ENCODE measurements at regions not wholly inside any gene's neighbourhood (a gene's known extent, or its start where the extent isn't known, plus 50 kb on each side); places are given as distances from the start of the nearest gene placed in this dataset.
A peak's percentile ranks its signal among the peaks of the same experiment; 100 is the strongest.
"Not testable (repeated sequence)": the region's sequence is repeated elsewhere in the genome, so short reads cannot be mapped to it uniquely, and the experiment has no call there.

DNA sequence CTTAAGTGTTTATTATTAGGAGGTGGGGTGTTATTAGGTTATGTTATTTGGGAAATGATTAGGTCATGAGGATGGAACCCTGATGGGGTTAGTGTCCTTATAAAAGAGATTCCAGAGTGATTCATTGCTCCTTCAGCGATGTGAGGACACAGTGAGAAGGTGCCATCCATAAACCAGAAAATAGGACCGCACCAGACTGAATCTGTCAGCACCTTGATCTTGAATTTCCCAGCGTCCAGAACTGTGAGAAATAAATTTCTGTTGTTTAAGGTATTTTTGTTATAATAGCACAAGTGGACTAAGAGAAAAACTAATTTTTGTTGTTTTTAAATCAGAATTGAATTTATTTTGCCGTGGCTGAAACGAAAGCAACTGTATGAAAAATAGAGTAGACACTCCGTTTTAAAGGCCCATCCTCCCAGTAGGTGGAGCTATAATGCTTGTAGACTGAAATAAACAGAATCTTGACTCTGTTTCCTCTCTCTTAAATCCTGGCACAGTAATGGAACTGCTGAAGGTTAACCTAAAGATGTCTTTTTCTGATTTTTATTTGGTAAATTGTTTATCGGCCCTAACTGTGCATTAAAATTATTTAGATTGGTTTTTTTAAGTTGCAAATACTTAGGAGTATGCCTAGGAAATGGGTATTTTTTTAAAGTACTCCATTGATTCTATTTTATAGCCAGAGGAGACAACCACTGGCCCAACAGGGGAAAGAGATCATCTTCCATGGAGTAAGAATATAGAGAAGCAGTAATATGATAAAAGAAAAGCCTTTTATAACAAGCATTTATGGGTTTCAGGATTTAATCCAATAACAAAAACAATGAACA lies 133.2 kb upstream of the ADAMTS3 start:
- Mint-ChIP-seq H3K27ac (no peak overlapping the region), H3K9me3 (no peaks in the 10 kb centered on the region), H3K4me3 (peak overlapping the region; percentile 79), H3K27me3 (no peaks in the 10 kb centered on the region), H3K36me3 (no peaks in the 10 kb centered on the region), H3K4me1 (ENCODE audit: unreplicated experiment) (peaks cover 11% of the 10 kb centered on the region)
- no peak for DNase-seq (ENCODE audit: extremely low spot score, unreplicated experiment)
- TF ChIP-seq, protein P1, sequence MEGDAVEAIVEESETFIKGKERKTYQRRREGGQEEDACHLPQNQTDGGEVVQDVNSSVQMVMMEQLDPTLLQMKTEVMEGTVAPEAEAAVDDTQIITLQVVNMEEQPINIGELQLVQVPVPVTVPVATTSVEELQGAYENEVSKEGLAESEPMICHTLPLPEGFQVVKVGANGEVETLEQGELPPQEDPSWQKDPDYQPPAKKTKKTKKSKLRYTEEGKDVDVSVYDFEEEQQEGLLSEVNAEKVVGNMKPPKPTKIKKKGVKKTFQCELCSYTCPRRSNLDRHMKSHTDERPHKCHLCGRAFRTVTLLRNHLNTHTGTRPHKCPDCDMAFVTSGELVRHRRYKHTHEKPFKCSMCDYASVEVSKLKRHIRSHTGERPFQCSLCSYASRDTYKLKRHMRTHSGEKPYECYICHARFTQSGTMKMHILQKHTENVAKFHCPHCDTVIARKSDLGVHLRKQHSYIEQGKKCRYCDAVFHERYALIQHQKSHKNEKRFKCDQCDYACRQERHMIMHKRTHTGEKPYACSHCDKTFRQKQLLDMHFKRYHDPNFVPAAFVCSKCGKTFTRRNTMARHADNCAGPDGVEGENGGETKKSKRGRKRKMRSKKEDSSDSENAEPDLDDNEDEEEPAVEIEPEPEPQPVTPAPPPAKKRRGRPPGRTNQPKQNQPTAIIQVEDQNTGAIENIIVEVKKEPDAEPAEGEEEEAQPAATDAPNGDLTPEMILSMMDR (conservative IDR thresholded peaks at IDR 0.05), result peak; percentile 74

GRCh38 chr4:72690771-72691170 lies 121.8 kb upstream of the ADAMTS3 start:
- H3K27ac Mint-ChIP-seq, result no peak overlapping the region
- no peaks in the 10 kb centered on the region for H3K9me3 Mint-ChIP-seq
- H3K4me3 Mint-ChIP-seq, result no peak overlapping the region
- no peak for DNase-seq (ENCODE audit: extremely low spot score, unreplicated experiment)
- TF ChIP-seq, protein P1 (conservative IDR thresholded peaks at IDR 0.05), result no peak
- H3K27me3 Mint-ChIP-seq, result no peaks in the 10 kb centered on the region
- peaks cover 6% of the 10 kb centered on the region for H3K4me1 Mint-ChIP-seq (ENCODE audit: unreplicated experiment)
- no peaks in the 10 kb centered on the region for H3K36me3 Mint-ChIP-seq

GRCh38 chr4:72689923-72690322 lies 120.9 kb upstream of the ADAMTS3 start:
- DNase-seq (ENCODE audit: extremely low spot score, unreplicated experiment), result no peak
- TF ChIP-seq, protein P1 (conservative IDR thresholded peaks at IDR 0.05), result no peak
- no peak overlapping the region for H3K27ac Mint-ChIP-seq
- H3K27me3 Mint-ChIP-seq, result no peaks in the 10 kb centered on the region
- no peak overlapping the region for H3K4me3 Mint-ChIP-seq
- H3K9me3 Mint-ChIP-seq, result no peaks in the 10 kb centered on the region
- peaks cover 6% of the 10 kb centered on the region for H3K4me1 Mint-ChIP-seq (ENCODE audit: unreplicated experiment)
- no peaks in the 10 kb centered on the region for H3K36me3 Mint-ChIP-seq

DNA sequence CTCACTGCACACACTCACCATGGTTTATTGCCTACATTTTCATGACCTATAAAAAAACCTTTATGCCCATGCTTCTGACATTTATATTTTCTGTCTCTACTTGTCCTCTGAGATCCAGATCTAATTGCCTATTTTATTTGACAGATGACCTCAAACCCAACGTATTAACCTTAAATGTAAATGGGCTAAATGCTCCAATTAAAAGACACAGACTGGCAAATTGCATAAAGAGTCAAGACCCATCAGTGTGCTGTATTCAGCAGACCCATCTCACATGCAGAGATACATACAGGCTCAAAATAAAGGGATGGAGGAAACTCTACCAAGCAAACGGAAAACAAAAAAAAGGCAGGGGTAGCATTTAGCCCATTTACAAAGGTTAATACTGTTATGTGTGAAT lies 117.4 kb upstream of the ADAMTS3 start:
- H3K9me3 Mint-ChIP-seq; H3K4me1 Mint-ChIP-seq (ENCODE audit: unreplicated experiment); H3K27me3 Mint-ChIP-seq; H3K4me3 Mint-ChIP-seq; DNase-seq (ENCODE audit: extremely low spot score, unreplicated experiment); H3K27ac Mint-ChIP-seq; H3K36me3 Mint-ChIP-seq: not testable (repeated sequence)

GRCh38 chr4:72679666-72680065 lies 110.6 kb upstream of the ADAMTS3 start:
- no peak overlapping the region for H3K4me3 Mint-ChIP-seq
- no peak for DNase-seq (ENCODE audit: extremely low spot score, unreplicated experiment)
- H3K36me3 Mint-ChIP-seq, result no peaks in the 10 kb centered on the region

GRCh38 chr4:72677886-72678285 lies 108.9 kb upstream of the ADAMTS3 start:
- no peak overlapping the region for H3K27ac Mint-ChIP-seq
- peaks cover 6% of the 10 kb centered on the region for H3K27me3 Mint-ChIP-seq
- H3K9me3 Mint-ChIP-seq, result no peaks in the 10 kb centered on the region
- H3K4me3 Mint-ChIP-seq, result no peak overlapping the region
- H3K36me3 Mint-ChIP-seq, result no peaks in the 10 kb centered on the region
- TF ChIP-seq, protein P1 (conservative IDR thresholded peaks at IDR 0.05), result no peak
- no peaks in the 10 kb centered on the region for H3K4me1 Mint-ChIP-seq (ENCODE audit: unreplicated experiment)
- no peak for DNase-seq (ENCODE audit: extremely low spot score, unreplicated experiment)

More at GRCh38 chr4:72679666-72680065, 110.6 kb upstream of the ADAMTS3 start:
- Mint-ChIP-seq H3K27ac (no peak overlapping the region), H3K9me3 (no peaks in the 10 kb centered on the region), H3K27me3 (peaks cover 2% of the 10 kb centered on the region), H3K4me1 (ENCODE audit: unreplicated experiment) (no peaks in the 10 kb centered on the region)
- TF ChIP-seq, protein P1 (conservative IDR thresholded peaks at IDR 0.05), result no peak
